GM19455 (cell line): ENCODE measurements at regions not wholly inside any gene's neighbourhood (a gene's known extent, or its start where the extent isn't known, plus 50 kb on each side); places are given as distances from the start of the nearest gene placed in this dataset.

ENCODE experiments used
- ATAC-seq: cut with Tn5 transposase; IDR thresholded peaks from one replicate; pipeline ENCODE4 v1.9.1; 2021; ENCODE audit not compliant: unreplicated experiment

DNA sequence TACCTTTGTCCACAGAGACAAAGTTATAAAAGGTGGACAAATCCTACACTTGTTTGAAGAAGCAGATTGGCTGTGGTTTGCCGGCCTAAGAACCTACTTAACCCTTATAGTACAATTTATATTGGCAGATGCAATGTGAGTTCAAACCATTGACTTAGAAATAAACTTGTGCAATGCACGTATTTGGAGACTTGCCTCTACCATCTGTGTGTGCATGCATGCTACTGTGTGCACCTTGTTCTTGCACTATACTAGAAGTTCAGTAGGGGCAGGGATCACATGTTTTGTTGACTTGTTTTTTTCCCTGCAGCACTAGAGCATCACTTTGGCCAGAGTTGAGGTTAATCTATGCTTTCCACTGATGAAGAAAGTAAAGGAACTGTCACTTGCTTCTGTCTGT, 163.1 kb upstream of the SERP2 start:
- no peak for ATAC-seq

DNA sequence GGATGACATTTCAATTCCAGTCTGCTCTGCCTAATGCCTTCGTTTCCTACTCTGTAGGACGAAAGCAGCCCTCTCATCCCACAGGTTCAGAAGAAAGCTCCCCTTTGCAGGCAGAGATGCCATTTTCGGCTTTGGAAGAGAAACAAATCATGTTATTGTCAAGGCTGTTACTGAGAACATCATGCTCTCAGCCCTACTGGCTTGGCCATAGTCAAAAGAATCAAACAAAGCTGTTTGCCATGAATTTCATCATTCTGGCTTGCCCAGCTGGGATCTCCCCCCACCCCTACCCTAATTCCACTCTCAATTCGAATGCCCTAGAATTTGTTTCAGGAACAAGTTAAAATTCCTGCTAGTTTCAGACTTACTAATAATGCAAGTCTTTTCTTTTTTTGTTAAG, 162.3 kb upstream of the SERP2 start:
- no peak for ATAC-seq

GRCh38 chr13:44211704-44212346, 161.8 kb upstream of the SERP2 start:
- ATAC-seq = no peak

DNA sequence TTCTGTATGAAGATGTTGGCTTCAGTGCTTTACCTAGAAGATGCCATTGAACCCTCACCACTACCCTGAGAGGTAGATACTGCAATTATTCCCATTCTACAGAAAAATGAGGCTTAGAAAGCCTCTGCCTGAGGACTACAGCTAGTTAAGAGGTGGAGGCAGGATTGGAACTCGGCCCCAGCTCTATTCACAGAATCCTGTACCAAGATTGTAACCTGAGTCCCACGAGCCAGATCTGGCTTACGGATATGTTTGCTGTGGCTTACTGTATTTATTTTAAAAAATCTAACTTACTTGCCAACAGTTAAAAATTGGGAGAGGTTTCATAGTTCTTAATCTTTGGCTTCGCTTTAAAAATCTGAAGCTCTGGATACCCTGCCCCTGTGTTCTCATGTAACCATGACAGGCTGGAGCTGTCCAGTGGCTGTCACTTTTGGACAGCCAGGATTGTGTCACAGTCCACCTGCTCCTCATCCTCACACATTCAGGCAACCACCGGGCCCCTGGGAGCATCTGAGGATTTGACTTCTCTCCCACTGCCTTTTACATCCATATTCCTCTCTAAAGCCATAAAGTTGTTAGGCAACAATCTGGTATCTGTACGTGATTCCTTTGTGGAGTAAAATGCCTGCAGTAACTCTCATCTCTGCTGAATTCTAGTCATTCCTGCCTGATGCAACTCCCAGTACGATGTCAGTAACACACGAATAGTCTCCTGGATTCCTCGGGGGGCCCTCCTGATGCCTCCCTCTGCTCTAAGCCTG, 160.8 kb upstream of the SERP2 start:
- no peak for ATAC-seq

DNA sequence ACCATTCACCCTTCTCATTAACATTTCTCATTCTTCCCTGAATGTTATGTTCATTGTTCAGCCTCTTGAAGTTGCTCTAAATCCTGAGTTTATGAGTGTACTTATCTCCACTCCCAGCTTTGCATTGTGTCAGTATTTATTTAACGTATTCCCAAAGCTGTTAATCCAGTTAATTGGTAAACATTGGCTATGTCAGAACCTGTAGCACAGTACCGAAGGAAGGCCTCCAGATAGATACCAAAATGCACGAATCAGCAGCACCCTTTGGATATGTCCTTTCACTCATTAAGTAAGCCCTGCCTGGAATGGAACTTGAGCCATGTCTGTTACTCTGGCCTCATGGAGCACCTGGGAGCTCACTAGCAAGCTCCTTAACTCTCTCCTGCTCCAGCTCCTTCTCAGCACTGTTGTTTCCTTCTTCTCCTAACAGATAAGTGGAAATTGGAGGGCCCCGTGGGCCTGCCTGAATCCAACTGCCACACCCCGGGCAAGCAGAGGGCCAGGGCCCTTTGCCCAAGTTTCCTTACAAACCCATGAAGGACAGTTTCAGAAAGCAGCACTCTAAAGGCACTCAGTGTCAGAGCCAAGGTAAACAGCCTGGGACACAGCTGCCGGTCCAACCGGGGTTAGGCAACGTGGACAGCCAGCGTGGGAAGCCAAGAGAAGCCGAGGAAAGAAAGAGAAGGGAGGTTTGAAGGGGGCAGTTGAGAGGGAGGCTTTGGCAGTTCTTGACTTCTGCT, 155.0 kb upstream of the SERP2 start:
- ATAC-seq = no peak

DNA sequence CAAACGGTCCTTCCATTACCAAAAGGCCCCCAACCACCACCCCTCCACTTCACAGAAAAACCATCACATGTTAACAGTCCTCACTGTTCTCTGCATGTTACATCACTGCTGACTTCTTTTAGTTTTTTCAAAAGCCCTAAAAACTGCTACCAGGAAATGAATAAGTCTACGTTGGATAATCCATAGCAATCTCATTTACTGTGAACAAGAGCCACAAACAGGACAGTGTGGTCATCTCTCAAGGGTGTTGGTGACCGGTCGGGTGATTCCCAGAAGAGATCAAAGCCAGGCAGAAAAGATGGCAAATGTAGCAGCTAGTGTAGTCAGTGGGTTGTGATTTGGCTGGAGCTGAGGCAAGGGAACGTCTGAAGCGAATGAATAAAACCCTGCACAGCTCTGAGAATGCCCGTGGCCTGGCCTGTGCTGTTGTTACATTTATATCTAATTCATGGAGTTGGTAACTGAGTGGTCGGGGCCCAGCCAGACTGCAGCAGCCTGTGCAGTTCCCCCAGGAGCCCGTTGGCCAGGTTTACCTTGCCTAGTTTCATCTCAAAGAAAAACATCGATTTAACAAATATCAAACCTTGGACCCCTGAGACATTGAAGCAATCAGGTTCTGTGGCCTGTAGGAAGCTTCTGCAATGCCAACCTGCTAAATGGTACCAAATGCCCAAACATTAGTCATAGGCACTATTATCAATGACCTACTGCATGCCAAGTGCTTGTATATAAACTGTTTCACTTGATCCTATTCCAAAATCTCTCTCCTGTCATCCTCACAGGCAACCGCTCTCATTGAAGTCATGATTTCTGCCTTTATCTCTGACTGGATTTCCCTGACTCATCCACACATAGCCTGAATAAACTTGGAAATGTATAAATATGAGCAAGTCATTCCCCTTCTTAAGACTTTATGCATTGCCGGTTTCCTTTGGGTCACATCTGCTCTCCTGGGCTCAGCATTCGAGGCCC, 153.8 kb upstream of the SERP2 start:
- ATAC-seq = no peak

GRCh38 chr13:44220948-44221347, 152.7 kb upstream of the SERP2 start:
- ATAC-seq = no peak

- ATAC-seq = no peak
Observed at GRCh38 chr13:44221657-44222056, 152.0 kb upstream of the SERP2 start.

GRCh38 chr13:44223770-44224444, 149.7 kb upstream of the SERP2 start:
- no peak for ATAC-seq

- no peak for ATAC-seq
Observed at GRCh38 chr13:44224450-44225149, 149.0 kb upstream of the SERP2 start.

DNA sequence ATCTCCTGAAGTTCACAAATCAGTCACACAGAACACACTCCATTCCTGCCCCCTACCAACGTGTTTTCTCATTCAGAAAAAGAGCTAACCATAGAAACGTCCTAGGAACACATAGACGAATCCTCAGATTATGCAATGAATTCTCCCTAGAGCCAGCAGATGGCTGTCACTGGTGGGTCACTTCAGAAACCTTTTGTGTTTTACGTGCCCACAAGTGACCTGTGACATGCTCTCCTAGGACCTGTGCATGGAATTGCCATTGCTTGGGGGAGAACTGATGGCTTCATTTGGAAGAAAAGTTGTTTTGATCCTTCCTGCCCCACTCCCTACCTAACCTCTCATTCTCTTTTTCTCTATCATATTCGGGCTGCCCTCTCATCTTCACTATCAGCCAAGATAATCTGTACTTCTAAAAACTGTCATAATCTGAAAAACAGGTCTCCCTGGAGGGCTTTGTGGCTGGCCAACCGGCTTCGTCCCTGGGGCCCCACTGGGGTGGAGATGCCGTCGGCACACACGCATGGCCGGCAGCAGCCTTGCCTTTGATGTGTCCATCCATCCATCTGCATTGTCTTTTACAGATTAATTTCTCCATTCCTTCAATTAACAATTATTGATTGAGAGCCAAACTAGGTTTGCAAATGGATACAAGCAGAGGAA, 144.1 kb upstream of the SERP2 start:
- no peak for ATAC-seq

- ATAC-seq = no peak
Observed at GRCh38 chr13:44230071-44230470, 143.6 kb upstream of the SERP2 start.

DNA sequence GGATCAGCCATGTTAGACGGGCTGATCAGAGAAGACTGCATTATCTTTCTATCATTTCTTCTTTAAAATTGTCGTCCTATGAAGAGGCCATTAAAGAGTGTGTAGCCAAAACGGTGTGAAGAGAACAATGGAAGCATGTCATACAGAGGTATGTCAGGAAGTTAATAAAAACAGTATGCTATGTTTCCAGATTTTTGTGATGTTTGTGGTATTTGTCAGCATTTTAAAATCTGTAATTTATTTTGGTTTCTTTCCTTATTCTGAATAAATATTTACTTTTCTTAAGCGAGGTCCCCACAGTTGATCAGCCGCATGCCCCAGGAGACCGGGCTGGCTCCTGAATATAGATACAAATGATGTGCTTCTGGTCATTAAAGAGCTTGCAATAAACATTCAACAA, 142.9 kb upstream of the SERP2 start:
- no peak for ATAC-seq

DNA sequence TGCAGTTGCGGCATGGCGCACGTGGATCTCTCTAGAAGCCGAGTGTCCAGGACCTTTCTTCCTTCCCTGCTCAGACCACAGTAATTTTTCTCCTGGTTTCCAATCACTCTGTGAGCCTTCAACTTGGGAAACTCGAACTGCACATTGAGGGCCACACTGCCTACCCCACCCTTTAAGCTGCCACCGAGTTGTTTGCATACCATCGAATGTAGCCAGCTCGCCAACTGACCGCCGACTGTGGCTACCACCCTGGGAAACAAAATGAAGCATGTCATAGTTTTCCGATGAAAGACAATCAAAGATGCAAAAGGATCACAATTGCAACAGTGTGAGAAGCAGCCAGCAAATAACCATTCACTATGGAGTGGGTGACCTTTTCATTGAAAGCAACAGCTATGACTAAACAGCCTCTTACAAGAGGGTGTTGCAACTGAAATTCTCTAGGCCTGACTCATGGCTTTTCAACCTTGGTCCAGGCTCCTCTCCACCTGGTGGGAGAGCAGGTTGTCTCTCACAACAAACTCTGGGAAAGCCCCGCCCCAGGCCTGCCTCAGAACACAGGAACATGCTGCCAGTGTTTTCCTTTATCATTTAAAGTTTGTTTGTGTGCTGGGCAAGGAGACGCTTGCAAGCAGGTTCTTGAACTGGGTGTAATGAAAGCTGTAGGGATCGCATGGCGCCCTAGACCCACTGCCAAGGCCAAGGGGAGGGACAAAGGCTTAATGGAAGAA, 141.7 kb upstream of the SERP2 start:
- ATAC-seq = no peak

DNA sequence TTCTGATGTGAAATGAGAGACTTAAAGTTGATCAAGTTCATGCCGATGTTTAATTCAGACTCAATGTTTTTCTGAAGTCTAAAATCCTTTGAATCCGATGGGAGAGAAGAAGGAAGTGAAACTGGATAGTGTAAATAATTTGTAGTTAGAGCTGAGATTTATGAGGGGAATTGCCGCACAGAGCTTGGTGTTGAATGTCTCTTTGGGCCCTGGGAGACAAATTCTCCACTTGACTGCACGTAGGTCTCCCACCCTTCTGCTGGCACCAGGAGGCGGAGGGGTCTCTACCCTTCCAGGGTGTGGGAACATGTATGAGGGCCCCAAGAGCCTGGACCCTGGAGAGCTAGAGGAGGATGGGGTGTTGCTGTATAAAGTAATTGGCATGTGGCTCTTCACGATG, 140.8 kb upstream of the SERP2 start:
- no peak for ATAC-seq

- no peak for ATAC-seq
Observed at GRCh38 chr13:44234566-44234965, 139.1 kb upstream of the SERP2 start.

DNA sequence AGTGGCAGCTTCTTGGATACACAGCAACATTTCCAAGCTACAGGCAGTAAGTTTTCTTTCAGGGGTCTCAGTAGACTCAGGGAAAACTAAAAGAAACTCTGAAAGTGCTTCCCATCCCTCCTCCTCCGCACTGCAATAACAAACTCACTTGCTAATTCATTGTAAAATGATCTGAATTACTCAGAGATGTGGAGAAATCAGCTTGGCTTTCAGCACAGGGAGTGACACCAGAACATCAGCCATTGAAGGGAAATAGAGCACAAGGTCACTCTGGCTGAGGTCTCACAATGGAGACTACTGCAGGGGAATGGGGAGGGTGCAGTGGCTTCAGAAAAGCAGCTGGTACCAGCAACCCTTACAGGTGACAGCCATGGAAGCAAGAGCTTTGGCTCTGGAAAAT, 137.3 kb upstream of the SERP2 start:
- ATAC-seq = no peak

DNA sequence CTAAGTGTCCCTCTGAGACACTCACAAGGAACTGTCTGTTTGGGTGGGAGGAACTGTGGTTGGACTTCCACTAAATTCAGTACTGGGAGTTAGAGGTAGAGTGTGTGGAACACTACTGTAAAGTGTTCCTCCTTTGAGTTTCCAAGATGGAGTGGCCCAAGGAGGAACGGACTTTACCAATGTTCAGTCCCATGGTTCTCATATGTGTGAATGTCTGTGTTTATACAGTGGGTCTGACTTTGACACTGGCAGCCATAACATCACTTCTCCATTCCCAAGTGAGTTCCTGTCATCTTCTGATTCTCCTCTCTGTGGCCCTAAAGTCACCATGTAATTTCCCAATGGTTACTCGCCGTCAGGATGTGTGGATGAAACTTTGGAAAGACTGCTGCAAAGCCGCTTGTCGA, 136.8 kb upstream of the SERP2 start:
- no peak for ATAC-seq
